Thyroid gland (tissue), 4 donors: ENCODE measurements at regions not wholly inside any gene's neighbourhood (a gene's known extent, or its start where the extent isn't known, plus 50 kb on each side); places are given as distances from the start of the nearest gene placed in this dataset.

Source experiments
- POLR2A ChIP-seq, 2 donors: fragments of 450-650 bp; IDR thresholded peaks; one replicate each; pipeline ENCODE4 v1.6.1; 2017; ENCODE audit warnings: antibody characterized with exemption in 2 of 2, mild to moderate bottlenecking in 2 of 2, moderate library complexity in 1 of 2
- TF ChIP-seq, protein P1 (sequence below), 6 experiments: fragments of 200-600 bp in 3 of 6; fragments of 450-650 bp in 3 of 6; sonication (generic) in 3 of 6; IDR thresholded peaks; one replicate each; pipeline ENCODE4 v1.5.1; 2016 to 2019; ENCODE audit warnings: antibody characterized with exemption in 6 of 6, mild to moderate bottlenecking in 2 of 6, inconsistent platforms in 1 of 6, moderate library complexity in 1 of 6

DNA sequence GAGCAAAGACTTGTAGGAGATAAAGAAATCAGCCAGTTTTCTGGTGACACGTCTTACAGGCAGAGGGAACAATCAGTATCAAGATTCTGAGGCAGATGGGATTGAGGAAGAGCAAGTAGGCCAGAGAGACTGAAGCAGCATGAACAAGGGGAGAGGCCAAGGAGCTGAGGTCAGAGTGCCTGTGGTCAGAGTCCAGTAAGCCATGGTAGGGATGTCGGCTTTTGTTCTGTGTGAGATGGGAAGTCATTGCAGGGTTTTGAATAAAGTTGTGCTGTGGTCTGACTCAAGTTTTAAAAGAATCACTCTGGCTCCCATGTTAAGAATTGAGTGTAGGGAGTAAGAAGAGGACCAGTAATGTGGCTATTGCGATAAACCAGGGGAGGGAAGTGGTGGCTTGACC, 85.9 kb upstream of the IVNS1ABP start:
- TF ChIP-seq, protein P1, sequence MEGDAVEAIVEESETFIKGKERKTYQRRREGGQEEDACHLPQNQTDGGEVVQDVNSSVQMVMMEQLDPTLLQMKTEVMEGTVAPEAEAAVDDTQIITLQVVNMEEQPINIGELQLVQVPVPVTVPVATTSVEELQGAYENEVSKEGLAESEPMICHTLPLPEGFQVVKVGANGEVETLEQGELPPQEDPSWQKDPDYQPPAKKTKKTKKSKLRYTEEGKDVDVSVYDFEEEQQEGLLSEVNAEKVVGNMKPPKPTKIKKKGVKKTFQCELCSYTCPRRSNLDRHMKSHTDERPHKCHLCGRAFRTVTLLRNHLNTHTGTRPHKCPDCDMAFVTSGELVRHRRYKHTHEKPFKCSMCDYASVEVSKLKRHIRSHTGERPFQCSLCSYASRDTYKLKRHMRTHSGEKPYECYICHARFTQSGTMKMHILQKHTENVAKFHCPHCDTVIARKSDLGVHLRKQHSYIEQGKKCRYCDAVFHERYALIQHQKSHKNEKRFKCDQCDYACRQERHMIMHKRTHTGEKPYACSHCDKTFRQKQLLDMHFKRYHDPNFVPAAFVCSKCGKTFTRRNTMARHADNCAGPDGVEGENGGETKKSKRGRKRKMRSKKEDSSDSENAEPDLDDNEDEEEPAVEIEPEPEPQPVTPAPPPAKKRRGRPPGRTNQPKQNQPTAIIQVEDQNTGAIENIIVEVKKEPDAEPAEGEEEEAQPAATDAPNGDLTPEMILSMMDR (IDR thresholded peaks at IDR 0.05) = no peak
- no peak for TF ChIP-seq POLR2A (IDR thresholded peaks at IDR 0.05)
